SJSA1 (cell line): ENCODE measurements at regions not wholly inside any gene's neighbourhood (a gene's known extent, or its start where the extent isn't known, plus 50 kb on each side); places are given as distances from the start of the nearest gene placed in this dataset.
A peak's percentile ranks its signal among the peaks of the same experiment; 100 is the strongest.
"Not testable (repeated sequence)": the region's sequence is repeated elsewhere in the genome, so short reads cannot be mapped to it uniquely, and the experiment has no call there.

Source experiments
- DNase-seq, 2 experiments: peaks; one replicate each; pipeline ENCODE4 v3.0.0-alpha.2; 2015 to 2020; ENCODE audit warnings: low spot score in 2 of 2, low read depth in 1 of 2
- H3K27ac ChIP-seq: fragments of 250-450 bp; sonication (Bioruptor Pico); 2 replicates; pipeline ENCODE4 v1.5.1; 2020; ENCODE audit warnings: mild to moderate bottlenecking, moderate library complexity
- H3K27me3 ChIP-seq: fragments of 250-450 bp; sonication (Bioruptor Pico); replicated peaks from 2 replicates; pipeline ENCODE4 v1.5.1; 2020; ENCODE audit warnings: mild to moderate bottlenecking, moderate library complexity
- H3K36me3 ChIP-seq: fragments of 250-450 bp; sonication (Bioruptor Pico); 2 replicates; pipeline ENCODE4 v1.5.1; 2020; ENCODE audit warnings: mild to moderate bottlenecking
- H3K4me1 ChIP-seq: fragments of 250-450 bp; sonication (Bioruptor Pico); replicated peaks from 2 replicates; pipeline ENCODE4 v1.6.1; 2021; ENCODE audit warnings: mild to moderate bottlenecking
- H3K4me3 ChIP-seq: fragments of 250-450 bp; sonication (Bioruptor Pico); 2 replicates; pipeline ENCODE4 v1.5.1; 2020; ENCODE audit warnings: mild to moderate bottlenecking
- H3K9me3 ChIP-seq: fragments of 250-450 bp; sonication (Bioruptor Pico); replicated peaks from 2 replicates; pipeline ENCODE4 v1.5.1; 2020; ENCODE audit warnings: mild to moderate bottlenecking

DNA sequence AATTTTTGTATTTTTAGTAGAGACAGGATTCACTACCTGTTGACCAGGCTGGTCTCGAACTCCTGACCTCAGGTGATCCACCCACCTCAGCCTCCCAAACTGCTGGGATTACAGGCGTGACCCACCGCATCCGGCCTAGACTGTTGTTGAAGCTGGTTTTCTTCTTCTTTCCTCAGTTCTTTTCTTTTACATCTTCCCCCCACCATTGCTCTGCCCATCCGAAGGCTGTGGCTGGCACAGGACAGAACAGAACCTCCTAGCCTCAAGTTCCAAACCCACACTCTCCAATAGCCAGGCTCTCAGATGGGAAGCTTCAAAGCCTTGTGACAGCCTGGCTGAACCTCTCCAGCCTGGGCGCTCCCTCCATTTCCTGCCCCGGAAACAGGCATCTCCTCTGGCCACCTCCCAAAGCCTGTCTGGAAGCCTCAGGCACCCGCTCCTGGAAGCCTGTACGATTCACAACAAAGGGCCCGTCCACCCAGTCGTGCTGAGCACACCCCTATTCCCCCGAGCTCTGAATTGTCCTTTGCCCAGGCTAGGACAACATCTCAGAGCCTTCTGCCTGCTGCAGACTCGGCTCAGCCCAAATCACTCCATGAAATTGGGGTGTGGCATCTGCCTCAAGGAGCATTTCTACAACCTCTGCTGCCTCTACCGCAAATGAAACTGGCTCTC, 138.1 kb upstream of the C1QTNF3 start:
- not testable (repeated sequence) for H3K27me3 ChIP-seq, H3K36me3 ChIP-seq, H3K9me3 ChIP-seq, DNase-seq, H3K27ac ChIP-seq, H3K4me3 ChIP-seq, H3K4me1 ChIP-seq

DNA sequence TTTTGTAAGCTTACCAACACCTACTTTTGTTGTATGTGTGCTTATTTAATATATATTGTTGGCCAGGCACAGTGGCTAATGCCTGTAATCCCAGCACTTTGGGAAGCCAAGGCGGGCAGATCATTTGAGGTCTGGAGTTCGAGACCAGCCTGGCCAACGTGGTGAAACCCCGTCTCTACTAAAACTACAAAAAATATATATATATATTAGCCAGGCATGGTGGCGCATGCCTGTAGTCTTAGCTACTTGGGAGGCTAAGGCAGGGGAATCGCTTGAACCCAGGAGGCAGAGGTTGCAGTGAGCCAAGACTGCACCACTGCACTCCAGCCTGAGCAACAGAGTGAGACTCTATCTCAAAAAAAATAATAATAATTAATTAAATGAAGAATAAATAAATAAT, 142.0 kb upstream of the C1QTNF3 start:
- H3K27me3 ChIP-seq, DNase-seq, H3K4me1 ChIP-seq, H3K27ac ChIP-seq, H3K36me3 ChIP-seq, H3K4me3 ChIP-seq, H3K9me3 ChIP-seq: not testable (repeated sequence)

DNA sequence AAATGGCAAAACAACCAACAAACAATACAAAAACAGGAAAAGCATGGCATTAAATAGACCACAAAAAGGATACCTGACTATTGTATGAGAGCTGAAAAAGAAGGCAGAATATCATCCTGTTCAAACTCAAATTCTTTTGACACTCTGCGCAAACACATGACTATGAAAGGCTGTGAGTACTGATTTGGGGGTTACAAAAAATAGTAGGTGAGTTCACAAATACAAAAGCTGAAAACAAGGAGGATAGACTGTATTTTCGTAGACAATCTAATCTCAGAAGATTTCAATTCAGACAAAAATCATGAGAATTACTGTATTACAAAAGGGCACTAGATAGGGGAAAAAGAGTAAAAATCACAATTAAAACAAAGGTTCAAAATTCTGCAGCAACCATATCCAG, 142.6 kb upstream of the C1QTNF3 start:
- H3K27ac ChIP-seq, H3K4me3 ChIP-seq, H3K36me3 ChIP-seq, H3K4me1 ChIP-seq, DNase-seq, H3K9me3 ChIP-seq, H3K27me3 ChIP-seq: not testable (repeated sequence)

DNA sequence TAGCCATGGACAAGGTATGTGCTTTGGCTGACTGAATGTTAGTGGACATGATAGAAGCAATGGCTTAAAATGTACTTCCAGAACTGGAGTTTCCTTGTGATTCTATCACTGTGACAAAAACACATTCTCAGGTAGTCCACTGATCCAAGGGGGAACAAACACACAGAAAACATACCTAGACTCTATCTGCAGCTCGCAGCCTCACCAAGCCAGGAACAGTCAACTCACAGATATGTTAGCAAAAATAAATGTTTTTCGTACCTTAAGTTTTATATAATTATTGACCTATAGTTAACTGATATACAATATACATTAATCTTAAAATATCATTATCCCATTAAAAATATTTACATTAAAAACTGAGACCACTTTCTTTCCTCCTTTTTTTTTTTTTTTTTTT, 143.1 kb upstream of the C1QTNF3 start:
- DNase-seq, H3K36me3 ChIP-seq, H3K4me3 ChIP-seq, H3K4me1 ChIP-seq, H3K27me3 ChIP-seq, H3K27ac ChIP-seq, H3K9me3 ChIP-seq: not testable (repeated sequence)

DNA sequence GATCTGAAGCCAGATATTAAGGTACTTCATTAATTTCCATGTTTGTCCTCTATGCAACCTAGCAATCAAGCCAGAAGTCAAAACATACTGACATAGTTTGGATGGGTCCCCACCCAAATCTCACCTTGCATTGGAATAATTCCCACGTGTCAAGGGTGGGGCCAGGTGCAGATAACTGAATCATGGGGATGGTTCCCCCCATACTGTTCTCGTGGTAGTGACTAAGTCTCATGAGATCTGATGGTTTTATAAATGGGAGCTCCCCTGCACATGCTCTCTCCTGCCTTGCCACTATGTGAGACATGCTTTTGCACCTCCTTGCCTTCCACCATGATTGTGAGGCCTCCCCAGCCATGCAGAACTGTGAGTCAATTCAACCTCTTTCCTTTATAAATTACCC, 143.9 kb upstream of the C1QTNF3 start:
- not testable (repeated sequence) for H3K4me1 ChIP-seq, H3K27ac ChIP-seq, H3K27me3 ChIP-seq, DNase-seq, H3K4me3 ChIP-seq, H3K36me3 ChIP-seq, H3K9me3 ChIP-seq

DNA sequence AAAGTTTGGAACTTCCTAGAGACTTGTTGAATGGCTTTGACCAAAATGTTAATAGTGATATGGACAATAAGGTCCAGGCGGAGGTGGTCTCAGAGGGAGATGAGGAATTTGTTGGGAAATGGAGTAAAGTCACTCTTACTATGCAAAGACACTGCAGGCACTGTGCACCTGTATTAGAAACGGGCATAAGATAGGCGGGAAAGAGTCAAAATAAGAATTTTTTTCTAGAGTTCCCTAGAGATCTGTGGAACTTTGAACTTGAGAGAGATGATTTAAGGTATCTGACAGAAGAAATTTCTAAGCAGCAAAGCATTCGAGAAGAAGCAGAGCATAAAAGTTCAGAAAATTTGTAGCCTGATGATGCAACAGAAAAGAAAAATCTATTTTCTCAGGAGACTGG, 144.4 kb upstream of the C1QTNF3 start:
- not testable (repeated sequence) for H3K36me3 ChIP-seq, H3K27me3 ChIP-seq, H3K4me1 ChIP-seq, DNase-seq, H3K27ac ChIP-seq, H3K4me3 ChIP-seq, H3K9me3 ChIP-seq

DNA sequence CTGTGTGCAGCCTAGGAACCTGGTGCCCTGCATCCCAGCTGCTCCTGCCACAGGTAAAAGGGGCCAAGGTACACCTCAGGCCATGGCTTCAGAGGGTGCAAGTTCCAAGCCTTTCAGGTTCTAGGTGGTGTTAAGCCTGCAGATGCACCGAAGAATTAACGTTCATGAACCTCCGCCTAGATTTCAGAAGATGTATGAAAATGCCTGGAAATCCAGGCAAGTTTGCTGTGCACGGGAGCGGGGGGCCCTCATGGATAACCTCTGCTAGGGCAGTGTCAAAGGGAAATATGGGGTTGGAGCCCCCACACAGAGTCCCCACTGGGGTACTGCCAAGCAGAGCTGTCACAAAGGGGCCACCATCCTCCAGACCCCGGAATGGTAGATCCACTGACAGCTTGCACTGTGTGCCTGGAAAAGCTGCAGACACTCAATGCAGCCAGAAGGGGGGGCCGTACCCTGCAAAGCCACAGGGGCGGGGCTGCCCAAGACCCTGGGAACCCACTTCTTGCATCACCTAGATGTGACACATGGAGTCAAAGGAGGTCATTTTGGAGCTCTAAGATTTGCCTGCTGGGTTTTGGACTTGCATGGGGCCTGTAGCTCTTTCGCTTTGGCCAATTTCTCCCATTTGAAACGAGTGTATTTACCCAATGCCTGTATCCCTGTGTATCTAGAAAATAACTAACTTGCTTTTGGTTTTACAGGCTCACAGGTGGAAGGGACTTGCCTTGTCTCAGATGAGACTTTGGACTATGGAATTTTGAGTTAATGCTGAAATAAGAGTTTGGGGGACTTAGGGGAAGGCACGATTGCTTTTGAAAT, 145.2 kb upstream of the C1QTNF3 start:
- H3K36me3 ChIP-seq, H3K9me3 ChIP-seq, H3K27ac ChIP-seq, H3K4me3 ChIP-seq, H3K4me1 ChIP-seq, H3K27me3 ChIP-seq: not testable (repeated sequence)
- DNase-seq, result peak; percentile 5 to 56

DNA sequence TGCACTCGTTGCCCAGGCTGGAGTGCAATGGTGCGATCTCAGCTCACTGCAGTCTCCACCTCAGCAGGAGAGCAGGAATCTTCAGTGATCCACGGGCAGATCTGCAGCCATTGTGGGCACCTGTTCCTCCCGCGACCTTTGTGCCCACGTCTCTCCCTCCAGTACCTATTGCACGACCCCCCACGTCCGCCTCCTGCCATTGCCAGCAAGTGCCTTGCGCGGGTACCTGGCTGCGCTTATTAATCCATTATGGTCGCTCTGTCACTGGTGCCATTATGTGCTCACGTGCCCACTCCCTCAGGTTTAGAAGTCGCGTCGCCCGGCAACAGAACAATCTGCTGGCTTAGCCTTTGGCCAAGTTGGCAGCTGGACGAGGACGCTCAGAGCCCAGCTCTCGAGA, 146.2 kb upstream of the C1QTNF3 start:
- not testable (repeated sequence) for H3K27me3 ChIP-seq, H3K9me3 ChIP-seq, H3K36me3 ChIP-seq, H3K27ac ChIP-seq, DNase-seq, H3K4me1 ChIP-seq, H3K4me3 ChIP-seq

DNA sequence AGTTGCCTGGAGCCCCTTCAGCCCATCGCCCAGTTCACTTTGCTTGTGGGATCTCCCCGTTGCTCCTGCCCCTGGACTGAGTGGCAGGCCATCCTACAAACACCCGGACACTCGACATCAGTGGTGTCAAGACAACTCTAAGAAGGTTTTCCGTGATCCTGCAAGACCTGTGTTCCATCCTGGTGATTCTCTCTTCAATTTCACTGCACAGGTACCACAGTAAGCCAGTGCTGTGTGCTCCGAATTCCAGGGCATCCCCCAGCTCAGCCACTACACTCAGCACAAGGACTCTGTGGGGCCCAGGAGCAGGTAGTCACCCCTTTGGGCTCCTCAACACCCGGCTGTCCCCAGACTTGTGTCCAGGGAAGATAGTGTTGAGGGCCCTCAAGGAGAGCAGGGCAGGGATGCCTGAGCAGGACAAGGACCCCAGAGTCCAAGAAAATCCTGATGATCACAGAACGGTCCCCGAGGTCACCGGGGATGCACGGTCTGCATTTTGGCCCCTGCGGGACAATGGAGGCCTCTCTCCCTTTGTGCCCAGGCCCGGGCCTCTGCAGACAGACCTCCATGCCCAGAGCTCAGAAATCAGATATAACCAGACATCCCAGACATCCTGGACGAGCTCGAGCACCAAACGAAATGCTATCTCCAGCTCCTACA, 146.9 kb upstream of the C1QTNF3 start:
- H3K4me1 ChIP-seq, H3K27me3 ChIP-seq, DNase-seq, H3K4me3 ChIP-seq, H3K36me3 ChIP-seq, H3K27ac ChIP-seq, H3K9me3 ChIP-seq: not testable (repeated sequence)

DNA sequence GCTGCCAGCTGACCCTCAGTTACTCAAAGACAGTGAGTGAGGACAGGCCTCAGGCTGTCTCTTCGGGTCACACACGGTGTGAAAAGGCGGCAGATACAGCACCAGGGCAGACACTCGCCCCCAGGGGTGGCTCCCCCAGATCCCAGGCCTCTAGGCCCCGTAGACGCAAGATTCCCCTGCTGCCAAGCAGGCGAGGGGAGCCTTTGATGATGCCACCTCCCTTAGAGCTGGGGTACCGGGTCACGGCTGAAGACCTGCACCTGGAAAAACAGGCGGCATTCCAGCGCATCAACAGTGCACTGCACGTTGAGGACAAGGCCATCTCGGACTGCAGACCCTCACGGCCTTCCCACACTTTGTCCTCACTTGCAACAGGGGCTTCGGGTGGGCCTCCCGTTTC, 147.5 kb upstream of the C1QTNF3 start:
- peak in 1 of 2 experiments; percentile 46 for DNase-seq
- H3K4me1 ChIP-seq, result not testable (repeated sequence)

DNA sequence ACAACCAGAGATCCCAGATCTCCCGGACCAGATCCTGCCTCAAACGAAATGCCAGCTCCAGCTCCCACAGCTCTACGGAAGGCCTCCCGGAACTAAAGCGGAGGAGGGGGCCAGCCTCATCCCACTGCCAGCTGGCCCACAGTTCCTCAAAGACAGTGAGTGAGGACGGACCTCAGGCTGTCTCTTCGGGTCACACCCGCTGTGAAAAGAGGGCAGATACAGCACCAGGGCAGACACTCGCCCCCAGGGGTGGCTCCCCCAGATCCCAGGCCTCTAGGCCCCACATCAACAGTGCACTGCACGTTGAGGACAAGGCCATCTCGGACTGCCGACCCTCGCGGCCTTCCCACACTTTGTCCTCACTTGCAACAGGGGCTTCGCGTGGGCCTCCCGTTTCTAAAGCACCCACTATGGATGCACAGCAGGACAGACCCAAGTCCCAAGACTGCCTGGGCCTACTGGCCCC, 148.3 kb upstream of the C1QTNF3 start:
- not testable (repeated sequence) for H3K9me3 ChIP-seq, H3K4me1 ChIP-seq, H3K27me3 ChIP-seq, H3K27ac ChIP-seq, H3K36me3 ChIP-seq, H3K4me3 ChIP-seq
- DNase-seq, result peak in 1 of 2 experiments; percentile 61

More for the DNA sequence above, 147.5 kb upstream of the C1QTNF3 start:
- not testable (repeated sequence) for H3K27ac ChIP-seq, H3K9me3 ChIP-seq, H3K4me3 ChIP-seq, H3K36me3 ChIP-seq, H3K27me3 ChIP-seq

DNA sequence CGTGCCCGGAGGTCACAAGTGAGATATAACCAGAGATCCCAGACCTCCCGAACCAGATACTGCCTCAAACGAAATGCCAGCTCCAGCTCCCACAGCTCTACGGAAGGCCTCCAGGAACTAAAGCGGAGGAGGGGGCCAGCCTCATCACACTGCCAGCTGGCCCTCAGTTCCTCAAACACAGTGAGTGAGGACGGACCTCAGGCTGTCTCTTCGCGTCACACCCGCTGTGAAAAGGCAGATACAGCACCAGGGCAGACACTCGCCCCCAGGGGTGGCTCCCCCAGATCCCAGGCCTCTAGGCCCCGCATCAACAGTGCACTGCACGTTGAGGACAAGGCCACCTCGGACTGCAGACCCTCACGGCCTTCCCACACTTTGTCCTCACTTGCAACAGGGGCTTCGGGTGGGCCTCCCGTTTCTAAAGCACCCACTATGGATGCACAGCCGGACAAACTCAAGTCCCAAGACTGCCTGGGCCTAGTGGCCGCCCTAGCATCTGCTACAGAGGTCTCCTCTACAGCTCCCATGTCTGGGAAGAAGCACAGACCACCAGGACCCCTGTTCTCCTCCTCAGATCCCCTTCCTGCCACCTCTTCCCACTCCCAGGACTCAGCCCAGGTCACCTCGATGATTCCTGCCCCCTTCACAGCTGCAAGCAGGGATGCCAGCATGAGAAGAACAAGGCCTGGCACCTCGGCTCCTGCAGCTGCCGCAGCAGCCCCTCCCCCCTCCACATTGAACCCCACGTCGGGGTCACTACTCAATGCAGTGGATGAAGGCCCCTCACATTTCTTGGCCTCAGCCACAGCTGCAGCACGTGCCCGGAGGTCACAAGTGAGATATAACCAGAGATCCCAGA, 149.3 kb upstream of the C1QTNF3 start:
- not testable (repeated sequence) for H3K27ac ChIP-seq, H3K4me3 ChIP-seq, H3K36me3 ChIP-seq, H3K4me1 ChIP-seq, H3K9me3 ChIP-seq, H3K27me3 ChIP-seq
- DNase-seq, result peak in 1 of 2 experiments; percentile 47

DNA sequence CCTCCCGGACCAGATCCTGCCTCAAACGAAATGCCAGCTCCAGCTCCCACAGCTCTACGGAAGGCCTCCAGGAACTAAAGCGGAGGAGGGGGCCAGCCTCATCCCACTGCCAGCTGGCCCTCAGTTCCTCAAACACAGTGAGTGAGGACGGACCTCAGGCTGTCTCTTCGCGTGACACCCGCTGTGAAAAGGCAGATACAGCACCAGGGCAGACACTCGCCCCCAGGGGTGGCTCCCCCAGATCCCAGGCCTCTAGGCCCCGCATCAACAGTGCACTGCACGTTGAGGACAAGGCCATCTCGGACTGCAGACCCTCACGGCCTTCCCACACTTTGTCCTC, 149.9 kb upstream of the C1QTNF3 start:
- H3K9me3 ChIP-seq, H3K27ac ChIP-seq, H3K4me1 ChIP-seq, H3K4me3 ChIP-seq, H3K36me3 ChIP-seq, H3K27me3 ChIP-seq: not testable (repeated sequence)
- DNase-seq, result peak in 1 of 2 experiments; percentile 32

DNA sequence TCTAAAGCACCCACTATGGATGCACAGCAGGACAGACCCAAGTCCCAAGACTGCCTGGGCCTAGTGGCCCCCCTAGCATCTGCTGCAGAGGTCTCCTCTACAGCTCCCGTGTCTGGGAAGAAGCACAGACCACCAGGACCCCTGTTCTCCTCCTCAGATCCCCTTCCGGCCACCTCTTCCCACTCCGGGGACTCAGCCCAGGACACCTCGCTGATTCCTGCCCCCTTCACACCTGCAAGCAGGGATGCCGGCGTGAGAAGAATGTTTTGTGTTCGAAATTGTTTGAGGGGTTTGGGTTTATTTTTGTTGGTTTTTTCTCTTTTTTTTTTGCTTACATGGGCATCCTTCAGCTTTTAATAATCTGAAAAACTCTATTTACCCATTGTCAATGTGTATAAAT, 150.3 kb upstream of the C1QTNF3 start:
- H3K36me3 ChIP-seq, H3K4me1 ChIP-seq, H3K4me3 ChIP-seq, H3K27me3 ChIP-seq, H3K9me3 ChIP-seq, H3K27ac ChIP-seq: not testable (repeated sequence)
- peak in 1 of 2 experiments; percentile 42 for DNase-seq
